ENCODE measurements at regions not wholly inside any gene's neighbourhood (a gene's known extent, or its start where the extent isn't known, plus 50 kb on each side); places are given as distances from the start of the nearest gene placed in this dataset.

DNA sequence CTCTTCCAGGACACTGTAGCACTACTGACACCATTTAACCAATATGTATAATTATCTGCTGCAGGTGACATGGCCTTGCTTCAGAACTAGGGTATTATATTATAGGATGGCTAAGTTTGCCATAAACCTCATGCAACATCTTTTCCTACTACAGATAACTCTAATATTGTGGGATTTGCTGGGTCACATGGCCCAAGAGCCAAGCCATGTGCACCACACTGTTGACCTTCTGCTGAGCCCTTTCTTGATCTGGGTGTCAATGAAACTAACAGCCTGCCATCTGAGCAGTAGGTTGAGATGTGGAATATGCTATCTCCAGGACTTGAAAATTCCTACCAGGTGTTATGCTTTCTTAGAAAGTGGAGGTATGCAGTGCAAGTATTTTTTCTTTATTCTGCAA is 2291.1 kb downstream of the MRPL39 start:
- TF ChIP-seq POLR2AphosphoS5 (IDR thresholded peaks at IDR 0.05) (no peak), POLR2A (IDR thresholded peaks at IDR 0.05) (no peak), EP300 (IDR thresholded peaks at IDR 0.05) (no peak)
- TF ChIP-seq, protein P1, sequence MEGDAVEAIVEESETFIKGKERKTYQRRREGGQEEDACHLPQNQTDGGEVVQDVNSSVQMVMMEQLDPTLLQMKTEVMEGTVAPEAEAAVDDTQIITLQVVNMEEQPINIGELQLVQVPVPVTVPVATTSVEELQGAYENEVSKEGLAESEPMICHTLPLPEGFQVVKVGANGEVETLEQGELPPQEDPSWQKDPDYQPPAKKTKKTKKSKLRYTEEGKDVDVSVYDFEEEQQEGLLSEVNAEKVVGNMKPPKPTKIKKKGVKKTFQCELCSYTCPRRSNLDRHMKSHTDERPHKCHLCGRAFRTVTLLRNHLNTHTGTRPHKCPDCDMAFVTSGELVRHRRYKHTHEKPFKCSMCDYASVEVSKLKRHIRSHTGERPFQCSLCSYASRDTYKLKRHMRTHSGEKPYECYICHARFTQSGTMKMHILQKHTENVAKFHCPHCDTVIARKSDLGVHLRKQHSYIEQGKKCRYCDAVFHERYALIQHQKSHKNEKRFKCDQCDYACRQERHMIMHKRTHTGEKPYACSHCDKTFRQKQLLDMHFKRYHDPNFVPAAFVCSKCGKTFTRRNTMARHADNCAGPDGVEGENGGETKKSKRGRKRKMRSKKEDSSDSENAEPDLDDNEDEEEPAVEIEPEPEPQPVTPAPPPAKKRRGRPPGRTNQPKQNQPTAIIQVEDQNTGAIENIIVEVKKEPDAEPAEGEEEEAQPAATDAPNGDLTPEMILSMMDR (IDR thresholded peaks at IDR 0.05) = no peak
